GM18907 (cell line): ENCODE measurements at regions not wholly inside any gene's neighbourhood (a gene's known extent, or its start where the extent isn't known, plus 50 kb on each side); places are given as distances from the start of the nearest gene placed in this dataset.

Experiments
- ATAC-seq: cut with Tn5 transposase; IDR thresholded peaks from one replicate; pipeline ENCODE4 v1.9.1; 2021; ENCODE audit warnings: mild to moderate bottlenecking, moderate library complexity; ENCODE audit not compliant: unreplicated experiment

- no peak for ATAC-seq
Measured at GRCh38 chr1:227451057-227451456, 112.3 kb upstream of the ZNF678 start.

GRCh38 chr1:227450489-227450888, 112.9 kb upstream of the ZNF678 start:
- ATAC-seq, result no peak

- no peak for ATAC-seq
Measured at GRCh38 chr1:227449741-227450441, 113.5 kb upstream of the ZNF678 start.

GRCh38 chr1:227449051-227449450, 114.3 kb upstream of the ZNF678 start:
- ATAC-seq, result peak; percentile 60

GRCh38 chr1:227447531-227447990, 115.8 kb upstream of the ZNF678 start:
- no peak for ATAC-seq

GRCh38 chr1:227445746-227446145, 117.6 kb upstream of the ZNF678 start:
- no peak for ATAC-seq

GRCh38 chr1:227445092-227445674, 118.2 kb upstream of the ZNF678 start:
- no peak for ATAC-seq

GRCh38 chr1:227440182-227440581, 121.9 kb upstream of the CDC42BPA start:
- no peak for ATAC-seq

- ATAC-seq, result no peak
Measured at GRCh38 chr1:227437495-227438008, 119.3 kb upstream of the CDC42BPA start.

GRCh38 chr1:227434808-227435444, 116.6 kb upstream of the CDC42BPA start:
- ATAC-seq, result no peak

GRCh38 chr1:227433663-227434341, 115.5 kb upstream of the CDC42BPA start:
- ATAC-seq, result no peak

GRCh38 chr1:227432981-227433380, 114.7 kb upstream of the CDC42BPA start:
- ATAC-seq, result no peak

GRCh38 chr1:227432181-227432535, 113.9 kb upstream of the CDC42BPA start:
- no peak for ATAC-seq

- ATAC-seq, result no peak
Measured at GRCh38 chr1:227429447-227430359, 111.4 kb upstream of the CDC42BPA start.

- no peak for ATAC-seq
Measured at GRCh38 chr1:227428803-227429202, 110.5 kb upstream of the CDC42BPA start.

GRCh38 chr1:227427411-227427810, 109.1 kb upstream of the CDC42BPA start:
- no peak for ATAC-seq

GRCh38 chr1:227424953-227425352, 106.7 kb upstream of the CDC42BPA start:
- no peak for ATAC-seq

- no peak for ATAC-seq
Measured at GRCh38 chr1:227424159-227424680, 105.9 kb upstream of the CDC42BPA start.

GRCh38 chr1:227422581-227422980, 104.3 kb upstream of the CDC42BPA start:
- no peak for ATAC-seq

GRCh38 chr1:227420147-227420546, 101.9 kb upstream of the CDC42BPA start:
- ATAC-seq, result no peak
